ENCODE measurements at regions not wholly inside any gene's neighbourhood (a gene's known extent, or its start where the extent isn't known, plus 50 kb on each side); places are given as distances from the start of the nearest gene placed in this dataset.

DNA sequence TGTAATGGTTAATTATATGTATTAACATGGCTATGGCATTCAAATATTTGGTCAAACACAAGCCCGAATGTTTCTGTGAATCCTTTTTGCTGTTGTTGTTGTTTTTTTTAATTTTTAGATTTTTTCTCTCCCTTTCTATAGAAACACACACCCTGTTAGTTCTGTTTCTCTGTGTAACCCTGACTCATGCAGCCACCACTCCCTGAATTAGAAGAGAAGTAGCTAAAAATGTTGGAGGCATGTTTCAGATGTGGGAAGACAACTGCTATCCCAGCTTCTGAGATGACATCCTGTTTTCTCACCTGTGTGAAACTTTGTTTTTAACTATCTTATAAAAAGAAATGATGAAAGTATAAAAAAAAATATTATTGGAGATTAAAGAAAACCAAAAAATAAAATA is 219.6 kb upstream of the RGPD4 start:
- Histone ChIP-seq H3K4me3 (ENCODE audit: low read length) (no peak overlapping the region), H3K36me3 (ENCODE audit: control insufficient read depth, low read length) (no peaks in the 10 kb centered on the region), H3K79me2 (ENCODE audit: control insufficient read depth, low read length) (no peaks in the 10 kb centered on the region), H3K27me3 (ENCODE audit: control insufficient read depth, low read length) (no peaks in the 10 kb centered on the region), H3K4me1 (ENCODE audit: control insufficient read depth, low read length) (no peaks in the 10 kb centered on the region), H3F3A (ENCODE audit: control insufficient read depth, insufficient read depth) (no peaks in the 10 kb centered on the region), H3K27ac (ENCODE audit: low read depth, low read length) (no peak overlapping the region), H4K20me1 (ENCODE audit: control insufficient read depth, insufficient read depth, low read depth, low read length) (no peaks in the 10 kb centered on the region), H3K9me2 (replicated peaks; ENCODE audit: control insufficient read depth, low read length) (no peaks in the 10 kb centered on the region), H3K9me3 (ENCODE audit: control insufficient read depth, insufficient read depth, low read length) (no peaks in the 10 kb centered on the region), H3K4me2 (ENCODE audit: low read length) (no peak overlapping the region)
- TF ChIP-seq, protein P1, sequence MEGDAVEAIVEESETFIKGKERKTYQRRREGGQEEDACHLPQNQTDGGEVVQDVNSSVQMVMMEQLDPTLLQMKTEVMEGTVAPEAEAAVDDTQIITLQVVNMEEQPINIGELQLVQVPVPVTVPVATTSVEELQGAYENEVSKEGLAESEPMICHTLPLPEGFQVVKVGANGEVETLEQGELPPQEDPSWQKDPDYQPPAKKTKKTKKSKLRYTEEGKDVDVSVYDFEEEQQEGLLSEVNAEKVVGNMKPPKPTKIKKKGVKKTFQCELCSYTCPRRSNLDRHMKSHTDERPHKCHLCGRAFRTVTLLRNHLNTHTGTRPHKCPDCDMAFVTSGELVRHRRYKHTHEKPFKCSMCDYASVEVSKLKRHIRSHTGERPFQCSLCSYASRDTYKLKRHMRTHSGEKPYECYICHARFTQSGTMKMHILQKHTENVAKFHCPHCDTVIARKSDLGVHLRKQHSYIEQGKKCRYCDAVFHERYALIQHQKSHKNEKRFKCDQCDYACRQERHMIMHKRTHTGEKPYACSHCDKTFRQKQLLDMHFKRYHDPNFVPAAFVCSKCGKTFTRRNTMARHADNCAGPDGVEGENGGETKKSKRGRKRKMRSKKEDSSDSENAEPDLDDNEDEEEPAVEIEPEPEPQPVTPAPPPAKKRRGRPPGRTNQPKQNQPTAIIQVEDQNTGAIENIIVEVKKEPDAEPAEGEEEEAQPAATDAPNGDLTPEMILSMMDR (IDR thresholded peaks at IDR 0.05; ENCODE audit: low read depth, low read length, poor library complexity, severe bottlenecking): no peak
- TF ChIP-seq EZH2phosphoT487 (IDR thresholded peaks at IDR 0.05; ENCODE audit: borderline replicate concordance, low read length): no peak

DNA sequence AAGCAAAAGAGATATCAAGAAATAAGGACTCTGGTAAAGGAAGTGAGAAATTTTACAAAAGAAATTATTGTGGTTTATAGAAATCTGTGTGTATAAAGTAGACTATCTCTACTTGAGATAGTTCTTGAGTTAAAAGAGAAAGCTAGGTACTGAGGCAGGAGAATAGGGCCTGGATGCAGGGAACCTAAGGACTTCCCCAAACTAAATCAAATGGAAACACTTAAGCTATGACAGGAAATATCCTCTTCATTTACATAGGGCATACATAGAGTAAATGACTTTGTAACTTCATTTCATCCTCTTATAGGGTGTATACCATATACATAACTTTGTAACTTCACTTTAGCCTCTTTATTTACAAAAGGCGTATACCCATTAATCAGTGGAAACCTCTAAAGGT is 219.2 kb upstream of the RGPD4 start:
- Histone ChIP-seq H3K4me2 (ENCODE audit: low read length) (no peak overlapping the region), H3K27me3 (ENCODE audit: control insufficient read depth, low read length) (no peaks in the 10 kb centered on the region), H3K9me2 (replicated peaks; ENCODE audit: control insufficient read depth, low read length) (no peaks in the 10 kb centered on the region)

DNA sequence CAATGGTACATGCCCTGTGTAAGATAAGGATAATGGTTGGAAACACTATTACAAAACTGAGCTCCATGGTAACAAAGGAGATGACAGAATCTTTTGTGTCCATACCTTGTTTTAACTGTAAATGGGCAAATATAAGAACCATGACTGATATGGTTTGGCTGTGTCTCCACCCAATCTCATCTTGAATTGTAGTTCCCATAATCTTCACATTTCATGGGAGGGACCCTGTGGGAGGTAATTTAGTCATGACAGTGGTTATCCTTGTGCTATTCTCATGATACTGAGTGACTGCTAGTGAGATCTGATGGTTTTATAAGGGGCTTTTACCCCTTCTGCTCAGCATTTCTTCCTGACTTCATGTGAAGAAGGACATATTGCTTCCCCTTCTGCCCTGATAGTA is 211.7 kb upstream of the RGPD4 start:
- Histone ChIP-seq H3K4me2 (ENCODE audit: low read length) (no peak overlapping the region), H3K27me3 (ENCODE audit: control insufficient read depth, low read length) (no peaks in the 10 kb centered on the region), H3K79me2 (ENCODE audit: control insufficient read depth, low read length) (no peaks in the 10 kb centered on the region), H3K4me3 (ENCODE audit: low read length) (no peak overlapping the region), H3K4me1 (ENCODE audit: control insufficient read depth, low read length) (no peaks in the 10 kb centered on the region), H3K36me3 (ENCODE audit: control insufficient read depth, low read length) (no peaks in the 10 kb centered on the region), H3K27ac (ENCODE audit: low read depth, low read length) (no peak overlapping the region), H3K9me3 (ENCODE audit: control insufficient read depth, insufficient read depth, low read length) (peaks cover 4% of the 10 kb centered on the region; the same call in 1 of the 2 replicates), H4K20me1 (ENCODE audit: control insufficient read depth, insufficient read depth, low read depth, low read length) (no peaks in the 10 kb centered on the region), H3F3A (ENCODE audit: control insufficient read depth, insufficient read depth) (no peaks in the 10 kb centered on the region), H3K9me2 (replicated peaks; ENCODE audit: control insufficient read depth, low read length) (no peaks in the 10 kb centered on the region)
- TF ChIP-seq, protein P1 (IDR thresholded peaks at IDR 0.05; ENCODE audit: low read depth, low read length, poor library complexity, severe bottlenecking): no peak
- TF ChIP-seq EZH2phosphoT487 (IDR thresholded peaks at IDR 0.05; ENCODE audit: borderline replicate concordance, low read length): no peak

More for the DNA sequence above, 219.2 kb upstream of the RGPD4 start:
- H3K27ac ChIP-seq (ENCODE audit: low read depth, low read length): no peak overlapping the region
- no peaks in the 10 kb centered on the region for H3F3A ChIP-seq (ENCODE audit: control insufficient read depth, insufficient read depth)
- H3K4me1 ChIP-seq (ENCODE audit: control insufficient read depth, low read length): no peaks in the 10 kb centered on the region
- TF ChIP-seq, protein P1 (IDR thresholded peaks at IDR 0.05; ENCODE audit: low read depth, low read length, poor library complexity, severe bottlenecking): no peak
- no peak for TF ChIP-seq EZH2phosphoT487 (IDR thresholded peaks at IDR 0.05; ENCODE audit: borderline replicate concordance, low read length)
- H3K4me3 ChIP-seq (ENCODE audit: low read length): no peak overlapping the region
- H4K20me1 ChIP-seq (ENCODE audit: control insufficient read depth, insufficient read depth, low read depth, low read length): no peaks in the 10 kb centered on the region
- H3K36me3 ChIP-seq (ENCODE audit: control insufficient read depth, low read length): no peaks in the 10 kb centered on the region
- H3K79me2 ChIP-seq (ENCODE audit: control insufficient read depth, low read length): no peaks in the 10 kb centered on the region
- H3K9me3 ChIP-seq (ENCODE audit: control insufficient read depth, insufficient read depth, low read length): no peaks in the 10 kb centered on the region
